ENCODE measurements at regions not wholly inside any gene's neighbourhood (a gene's known extent, or its start where the extent isn't known, plus 50 kb on each side); places are given as distances from the start of the nearest gene placed in this dataset.

GRCh38 chr16:73196670-73197069, 148.7 kb upstream of the ZFHX3 start (continued):
- TF ChIP-seq TFDP2 (CRISPR knock-in tag; IDR thresholded peaks at IDR 0.05) (no peak), ERF (CRISPR knock-in tag; IDR thresholded peaks at IDR 0.05) (0 out of 2 replicates have a peak, but pooled peaks have one; percentile 29), ZNF691 (CRISPR knock-in tag; IDR thresholded peaks at IDR 0.05; ENCODE audit: borderline replicate concordance, low read depth) (peak; percentile 29; the same call in 1 of the 2 replicates), IKZF4 (CRISPR knock-in tag; IDR thresholded peaks at IDR 0.05; ENCODE audit: borderline replicate concordance, low read depth, not compliant biosample characterization) (peak; percentile 23), CTCF (CRISPR knock-in tag; IDR thresholded peaks at IDR 0.05) (peak; percentile 95), TEAD3 (CRISPR knock-in tag; optimal IDR thresholded peaks at IDR 0.05; ENCODE audit: borderline replicate concordance) (peak; percentile 73), ELF3 (CRISPR knock-in tag; IDR thresholded peaks at IDR 0.05) (0 out of 2 replicates have a peak, but pooled peaks have one; percentile 31), KDM2A (CRISPR knock-in tag; IDR thresholded peaks at IDR 0.05; ENCODE audit: borderline replicate concordance, low read depth) (peak; percentile 62; the same call in 1 of the 2 replicates), IRF9 (CRISPR knock-in tag; IDR thresholded peaks at IDR 0.05; ENCODE audit: borderline replicate concordance) (no peak), ZNF619 (CRISPR knock-in tag; IDR thresholded peaks at IDR 0.05) (no peak), GATAD2A (CRISPR knock-in tag; IDR thresholded peaks at IDR 0.05) (peak; percentile 66), KMT2B (CRISPR knock-in tag; IDR thresholded peaks at IDR 0.05) (no peak), NFE2L2 (IDR thresholded peaks at IDR 0.05; ENCODE audit: low read length) (0 out of 2 replicates have a peak, but pooled peaks have one; percentile 10), GATAD1 (CRISPR knock-in tag; IDR thresholded peaks at IDR 0.05) (0 out of 2 replicates have a peak, but pooled peaks have one; percentile 25), PLSCR1 (CRISPR knock-in tag; IDR thresholded peaks at IDR 0.05; ENCODE audit: borderline replicate concordance) (0 out of 2 replicates have a peak, but pooled peaks have one; percentile 19), XRCC5 (optimal IDR thresholded peaks at IDR 0.05; ENCODE audit: low read length) (peak; percentile 87), ZNF44 (CRISPR knock-in tag; IDR thresholded peaks at IDR 0.05) (peak; percentile 71; the same call in 1 of the 2 replicates), ZNF580 (CRISPR knock-in tag; IDR thresholded peaks at IDR 0.05; ENCODE audit: borderline replicate concordance, low read depth) (0 out of 2 replicates have a peak, but pooled peaks have one; percentile 38), KLF16 (CRISPR knock-in tag; IDR thresholded peaks at IDR 0.05) (0 out of 4 replicates have a peak, but pooled peaks of 1 of the 2 experiments have one; percentile 52), ETV5 (CRISPR knock-in tag; IDR thresholded peaks at IDR 0.05; ENCODE audit: borderline replicate concordance) (peak; percentile 61; the same call in 1 of the 2 replicates)

Data from HepG2 (cell line).